Fibroblast of lung (primary cell): ENCODE measurements at regions not wholly inside any gene's neighbourhood (a gene's known extent, or its start where the extent isn't known, plus 50 kb on each side); places are given as distances from the start of the nearest gene placed in this dataset.

ENCODE experiments used
- DNase-seq, 2 donors: peaks; one replicate each; pipeline versions ENCODE4 v3.0.0 to v3.0.0-alpha.2; 2010; ENCODE audit warnings: low read depth in 2 of 2
- H2AFZ ChIP-seq: 2 replicates; pipeline ENCODE4 v1.5.1; 2012; ENCODE audit warnings: low read length, control low read depth, inconsistent platforms
- H3K27ac ChIP-seq: 2 replicates; pipeline ENCODE4 v1.5.1; 2011; ENCODE audit warnings: low read length, control low read depth; ENCODE audit not compliant: insufficient read depth
- H3K27me3 ChIP-seq: 2 replicates; pipeline ENCODE4 v1.5.1; 2011; ENCODE audit warnings: mild to moderate bottlenecking, low read length; ENCODE audit not compliant: control insufficient read depth, insufficient read depth
- H3K36me3 ChIP-seq: 2 replicates; pipeline ENCODE4 v1.5.1; 2011; ENCODE audit warnings: low read length; ENCODE audit not compliant: control insufficient read depth, insufficient read depth
- H3K4me1 ChIP-seq: 2 replicates; pipeline ENCODE4 v1.5.1; 2011; ENCODE audit warnings: low read length; ENCODE audit not compliant: control insufficient read depth, insufficient read depth; ENCODE audit errors: extremely low read depth
- H3K4me2 ChIP-seq: 2 replicates; pipeline ENCODE4 v1.5.1; 2011; ENCODE audit warnings: low read length, control low read depth; ENCODE audit not compliant: insufficient read depth; ENCODE audit errors: extremely low read depth
- H3K4me3 ChIP-seq, 4 experiments: fragments of 200-600 bp in 1 of 4; sonication (generic) in 1 of 4; replicated peaks in 1 of 4; 2 replicates each; pipeline ENCODE4 v1.5.1; 2011 to 2016; ENCODE audit warnings: low read length in 4 of 4, low read depth in 3 of 4, mild to moderate bottlenecking in 3 of 4, control low read depth in 2 of 4, inconsistent platforms in 1 of 4, mixed read lengths in 1 of 4; ENCODE audit not compliant: insufficient read depth in 1 of 4; ENCODE audit errors: control extremely low read depth in 1 of 4
- H3K79me2 ChIP-seq: 2 replicates; pipeline ENCODE4 v1.5.1; 2012; ENCODE audit warnings: mild to moderate bottlenecking, low read length, inconsistent platforms; ENCODE audit not compliant: control insufficient read depth, insufficient read depth
- H3K9ac ChIP-seq: 2 replicates; pipeline ENCODE4 v1.5.1; 2011; ENCODE audit warnings: mild to moderate bottlenecking, low read length, control low read depth; ENCODE audit not compliant: insufficient read depth
- H3K9me3 ChIP-seq: 2 replicates; pipeline ENCODE4 v1.5.1; 2012; ENCODE audit warnings: low read depth, low read length; ENCODE audit not compliant: control insufficient read depth, insufficient read depth
- H4K20me1 ChIP-seq: 2 replicates; pipeline ENCODE4 v1.5.1; 2011; ENCODE audit warnings: low read length; ENCODE audit not compliant: control insufficient read depth, insufficient read depth; ENCODE audit errors: extremely low read depth
- EZH2 ChIP-seq: IDR thresholded peaks from 2 replicates; pipeline ENCODE4 v1.5.1; 2012; ENCODE audit warnings: low read length, control low read depth, mild to moderate bottlenecking; ENCODE audit errors: missing control alignments
- TF ChIP-seq, protein P1 (sequence below), 2 donors: IDR thresholded peaks in 1 of 2; conservative IDR thresholded peaks in 1 of 2; 1 replicate in 1 of 2; 2 replicates in 1 of 2; pipeline ENCODE4 v1.5.1; 2011 to 2012; ENCODE audit warnings: low read length in 2 of 2, control low read depth in 1 of 2, inconsistent platforms in 1 of 2, low read depth in 1 of 2, mild to moderate bottlenecking in 1 of 2

DNA sequence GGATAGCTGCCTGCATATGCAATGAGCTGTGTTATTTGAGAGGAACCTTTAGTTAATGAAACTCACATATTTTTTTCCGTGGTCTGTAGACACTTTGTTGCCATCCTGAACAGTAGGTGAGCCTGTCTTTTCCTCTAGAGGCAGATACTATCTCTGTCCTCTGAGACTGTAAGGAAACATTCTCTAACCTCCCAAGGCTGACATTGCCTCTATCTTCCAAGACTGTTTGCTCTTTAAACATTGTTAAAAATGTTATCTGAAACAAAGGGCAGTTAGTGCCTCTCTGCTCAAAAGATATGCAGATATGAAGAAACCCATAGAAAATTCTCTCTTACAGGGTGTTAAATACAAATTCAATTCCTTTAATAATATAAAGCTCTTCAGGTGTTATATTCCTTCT lies 963.8 kb upstream of the CNTN5 start:
- H3K4me1 ChIP-seq: no peaks in the 10 kb centered on the region
- no peak for DNase-seq
- H3K27me3 ChIP-seq: no peaks in the 10 kb centered on the region
- H2AFZ ChIP-seq: no peak overlapping the region
- no peaks in the 10 kb centered on the region for H4K20me1 ChIP-seq
- H3K9ac ChIP-seq: no peak overlapping the region
- H3K4me3 ChIP-seq: no peak overlapping the region
- H3K4me2 ChIP-seq: no peak overlapping the region
- no peaks in the 10 kb centered on the region for H3K9me3 ChIP-seq
- no peaks in the 10 kb centered on the region for H3K36me3 ChIP-seq
- no peaks in the 10 kb centered on the region for H3K79me2 ChIP-seq
- H3K27ac ChIP-seq: no peak overlapping the region
- TF ChIP-seq, protein P1, sequence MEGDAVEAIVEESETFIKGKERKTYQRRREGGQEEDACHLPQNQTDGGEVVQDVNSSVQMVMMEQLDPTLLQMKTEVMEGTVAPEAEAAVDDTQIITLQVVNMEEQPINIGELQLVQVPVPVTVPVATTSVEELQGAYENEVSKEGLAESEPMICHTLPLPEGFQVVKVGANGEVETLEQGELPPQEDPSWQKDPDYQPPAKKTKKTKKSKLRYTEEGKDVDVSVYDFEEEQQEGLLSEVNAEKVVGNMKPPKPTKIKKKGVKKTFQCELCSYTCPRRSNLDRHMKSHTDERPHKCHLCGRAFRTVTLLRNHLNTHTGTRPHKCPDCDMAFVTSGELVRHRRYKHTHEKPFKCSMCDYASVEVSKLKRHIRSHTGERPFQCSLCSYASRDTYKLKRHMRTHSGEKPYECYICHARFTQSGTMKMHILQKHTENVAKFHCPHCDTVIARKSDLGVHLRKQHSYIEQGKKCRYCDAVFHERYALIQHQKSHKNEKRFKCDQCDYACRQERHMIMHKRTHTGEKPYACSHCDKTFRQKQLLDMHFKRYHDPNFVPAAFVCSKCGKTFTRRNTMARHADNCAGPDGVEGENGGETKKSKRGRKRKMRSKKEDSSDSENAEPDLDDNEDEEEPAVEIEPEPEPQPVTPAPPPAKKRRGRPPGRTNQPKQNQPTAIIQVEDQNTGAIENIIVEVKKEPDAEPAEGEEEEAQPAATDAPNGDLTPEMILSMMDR (conservative IDR thresholded peaks at IDR 0.05 in 1 of 2, IDR thresholded peaks at IDR 0.05 in 1 of 2; ENCODE audit: low read depth in 1 of 2, low read length in 2 of 2): no peak
- no peak for TF ChIP-seq EZH2

- Histone ChIP-seq H3K27ac (no peak overlapping the region), H3K36me3 (no peaks in the 10 kb centered on the region), H3K79me2 (no peaks in the 10 kb centered on the region), H3K4me2 (no peak overlapping the region), H3K4me3 (no peak overlapping the region), H4K20me1 (no peaks in the 10 kb centered on the region), H2AFZ (no peak overlapping the region), H3K9me3 (no peaks in the 10 kb centered on the region), H3K9ac (no peak overlapping the region), H3K27me3 (no peaks in the 10 kb centered on the region), H3K4me1 (no peaks in the 10 kb centered on the region)
- no peak for DNase-seq
- TF ChIP-seq, protein P1 (conservative IDR thresholded peaks at IDR 0.05 in 1 of 2, IDR thresholded peaks at IDR 0.05 in 1 of 2; ENCODE audit: low read depth in 1 of 2, low read length in 2 of 2): no peak
- no peak for TF ChIP-seq EZH2
These were observed 961.3 kb upstream of the CNTN5 start for GRCh38 chr11:98059488-98059887.

- H2AFZ ChIP-seq: no peak overlapping the region
- H3K4me2 ChIP-seq: no peak overlapping the region
- no peak overlapping the region for H3K4me3 ChIP-seq
- no peaks in the 10 kb centered on the region for H3K79me2 ChIP-seq
- no peaks in the 10 kb centered on the region for H3K36me3 ChIP-seq
- H3K27me3 ChIP-seq: no peaks in the 10 kb centered on the region
- no peak for DNase-seq
- H3K9ac ChIP-seq: no peak overlapping the region
- H3K4me1 ChIP-seq: no peaks in the 10 kb centered on the region
- no peaks in the 10 kb centered on the region for H3K9me3 ChIP-seq
- no peak overlapping the region for H3K27ac ChIP-seq
- H4K20me1 ChIP-seq: no peaks in the 10 kb centered on the region
- TF ChIP-seq, protein P1 (conservative IDR thresholded peaks at IDR 0.05 in 1 of 2, IDR thresholded peaks at IDR 0.05 in 1 of 2; ENCODE audit: low read depth in 1 of 2, low read length in 2 of 2): no peak
- no peak for TF ChIP-seq EZH2
These were observed 960.0 kb upstream of the CNTN5 start for GRCh38 chr11:98060759-98061158.
